Spleen (tissue), 11 donors: ENCODE measurements at regions not wholly inside any gene's neighbourhood (a gene's known extent, or its start where the extent isn't known, plus 50 kb on each side); places are given as distances from the start of the nearest gene placed in this dataset.

Experiments used
- DNase-seq: peaks from one replicate; pipeline ENCODE4 v3.0.0-alpha.2; 2020
- H3K27ac ChIP-seq, 8 donors: fragments of 200-600 bp; sonication (generic) in 7 of 8; 1 replicate in 4 of 8; 2 replicates in 4 of 8; pipeline versions ENCODE4 v1.5.0 to v1.8.0; 2016 to 2021; ENCODE audit warnings: inconsistent platforms in 4 of 8, mild to moderate bottlenecking in 4 of 8, moderate library complexity in 1 of 8
- H3K27me3 ChIP-seq, 7 donors: fragments of 200-600 bp; sonication (generic) in 6 of 7; replicated peaks in 1 of 7; 1 replicate in 4 of 7; 2 replicates in 3 of 7; pipeline versions ENCODE4 v1.5.0 to v1.8.0; 2016 to 2021; ENCODE audit warnings: inconsistent platforms in 3 of 7, mild to moderate bottlenecking in 1 of 7
- H3K36me3 ChIP-seq, 6 donors: fragments of 200-600 bp; sonication (generic) in 5 of 6; 1 replicate in 4 of 6; 2 replicates in 2 of 6; pipeline versions ENCODE4 v1.5.0 to v1.8.0; 2016 to 2021; ENCODE audit warnings: inconsistent platforms in 2 of 6
- H3K4me1 ChIP-seq, 6 donors: fragments of 200-600 bp; sonication (generic) in 5 of 6; 1 replicate in 3 of 6; 2 replicates in 3 of 6; pipeline versions ENCODE4 v1.5.0 to v1.8.0; 2016 to 2021; ENCODE audit warnings: inconsistent platforms in 3 of 6
- H3K4me3 ChIP-seq, 8 donors: fragments of 200-600 bp; sonication (generic) in 7 of 8; 1 replicate in 4 of 8; 2 replicates in 4 of 8; pipeline versions ENCODE4 v1.5.0 to v1.8.0; 2016 to 2021; ENCODE audit warnings: inconsistent platforms in 4 of 8, mild to moderate bottlenecking in 4 of 8, moderate library complexity in 2 of 8
- H3K9me3 ChIP-seq, 8 donors: fragments of 200-600 bp; sonication (generic) in 7 of 8; 1 replicate in 4 of 8; 2 replicates in 4 of 8; pipeline versions ENCODE4 v1.5.0 to v1.8.0; 2016 to 2021; ENCODE audit warnings: inconsistent platforms in 4 of 8
- CTCF ChIP-seq, 11 experiments: fragments of 200-600 bp in 7 of 11; fragments of 450-650 bp in 4 of 11; sonication (generic) in 4 of 11; IDR thresholded peaks in 8 of 11; conservative IDR thresholded peaks in 3 of 11; 1 replicate in 7 of 11; 2 replicates in 4 of 11; pipeline versions ENCODE4 v1.4.0 to v1.8.0; 2016 to 2021; ENCODE audit warnings: antibody characterized with exemption in 11 of 11, inconsistent platforms in 4 of 11, mild to moderate bottlenecking in 1 of 11
- POLR2A ChIP-seq, 3 donors: fragments of 450-650 bp; IDR thresholded peaks; one replicate each; pipeline ENCODE4 v1.5.1; 2017; ENCODE audit warnings: antibody characterized with exemption in 3 of 3, mild to moderate bottlenecking in 1 of 3
- POLR2AphosphoS5 ChIP-seq, 3 donors: sonication (generic); formaldehyde crosslinking; IDR thresholded peaks; one replicate each; pipeline ENCODE4 v1.5.1; 2017; ENCODE audit warnings: antibody characterized with exemption in 3 of 3
- WGBS, 5 donors: extraction: QIAGEN DNeasy Blood & Tissue Kit in 3 of 5; methylation state at CpG; one replicate each; pipeline versions ENCODE4 v1.1.5 to v1.1.7; 2013 to 2018; 5-methylcytosine and 5-hydroxymethylcytosine counted together
- intact Hi-C: fragments of 100-400 bp; cut with DNase I; formaldehyde crosslinking; loops from one replicate; pipeline ENCODE4 v1.15.0; 2023; ENCODE audit warnings: low total_unique reads
- donor health status: healthy with polysubstance abuse.
- donor health status: DM: no; HTN: no; CAD: no; lungs with moderate emphysema.
- donor health status: DM: no; HTN: no; CAD: no.
- donor health status: Bipolar disorder and iron deficiency.
- donor health status: healthy.
- donor health status: DM: no; HTN: no; CAD: no.
- donor health status: DM: yes; HTN: yes; CAD: no.

GRCh38 chr6:168949981-168950857, 303.4 kb downstream of the THBS2 start:
- intact Hi-C loops = loop anchor here (10.0 kb wide), 1 partner anchor 1565 kb away; no protein-coding TSS in a partner anchor
- H3K9me3 ChIP-seq = no peaks in the 10 kb centered on the region
- no peaks in the 10 kb centered on the region for H3K36me3 ChIP-seq
- no peak overlapping the region for H3K27ac ChIP-seq
- no peak overlapping the region for H3K4me3 ChIP-seq
- no peaks in the 10 kb centered on the region for H3K4me1 ChIP-seq
- no peak for TF ChIP-seq POLR2A (IDR thresholded peaks at IDR 0.05)
- no peak for TF ChIP-seq POLR2AphosphoS5 (IDR thresholded peaks at IDR 0.05)
- no peak for TF ChIP-seq CTCF (IDR thresholded peaks at IDR 0.05 in 8 of 11, conservative IDR thresholded peaks at IDR 0.05 in 3 of 11)
- peaks cover 0 to 14% (median 0%) of the 10 kb centered on the region in 7 donors for H3K27me3 ChIP-seq
- 50 to 61% (median 55%) methylated on average over 10 of the region's 10 CpGs for WGBS, 5 donors
- DNase-seq = no peak

- no peaks in the 10 kb centered on the region for H3K36me3 ChIP-seq
- intact Hi-C loops = no loop called here
- H3K27ac ChIP-seq = no peak overlapping the region
- no peaks in the 10 kb centered on the region for H3K4me1 ChIP-seq
- DNase-seq = no peak
- WGBS, 5 donors = 80 to 91% (median 87%) methylated on average over 4 of the region's 4 CpGs
- peaks cover 0 to 14% (median 0%) of the 10 kb centered on the region in 7 donors for H3K27me3 ChIP-seq
- TF ChIP-seq POLR2AphosphoS5 (IDR thresholded peaks at IDR 0.05) = no peak
- no peak for TF ChIP-seq POLR2A (IDR thresholded peaks at IDR 0.05)
- no peak for TF ChIP-seq CTCF (IDR thresholded peaks at IDR 0.05 in 8 of 11, conservative IDR thresholded peaks at IDR 0.05 in 3 of 11)
- no peak overlapping the region for H3K4me3 ChIP-seq
- H3K9me3 ChIP-seq = no peaks in the 10 kb centered on the region
Observed at GRCh38 chr6:168948990-168949531, 304.6 kb downstream of the THBS2 start.

- H3K4me1 ChIP-seq = no peaks in the 10 kb centered on the region
- no peak overlapping the region for H3K4me3 ChIP-seq
- no peak overlapping the region for H3K27ac ChIP-seq
- no peaks in the 10 kb centered on the region for H3K36me3 ChIP-seq
- TF ChIP-seq POLR2A (IDR thresholded peaks at IDR 0.05) = no peak
- TF ChIP-seq POLR2AphosphoS5 (IDR thresholded peaks at IDR 0.05) = no peak
- TF ChIP-seq CTCF (IDR thresholded peaks at IDR 0.05 in 8 of 11, conservative IDR thresholded peaks at IDR 0.05 in 3 of 11) = no peak
- DNase-seq = no peak
- H3K9me3 ChIP-seq = no peaks in the 10 kb centered on the region
- intact Hi-C loops = no loop called here
- 70 to 88% (median 82%) methylated on average over 6 of the region's 6 CpGs for WGBS, 5 donors
- H3K27me3 ChIP-seq = peaks cover 0 to 14% (median 0%) of the 10 kb centered on the region in 7 donors
Observed at GRCh38 chr6:168948002-168948401, 305.6 kb downstream of the THBS2 start.

GRCh38 chr6:168943231-168943905, 310.3 kb downstream of the THBS2 start:
- TF ChIP-seq CTCF (IDR thresholded peaks at IDR 0.05 in 8 of 11, conservative IDR thresholded peaks at IDR 0.05 in 3 of 11) (no peak), POLR2A (IDR thresholded peaks at IDR 0.05) (no peak), POLR2AphosphoS5 (IDR thresholded peaks at IDR 0.05) (no peak)
- H3K36me3 ChIP-seq = no peaks in the 10 kb centered on the region
- no peaks in the 10 kb centered on the region for H3K4me1 ChIP-seq
- peaks cover 0 to 20% (median 0%) of the 10 kb centered on the region in 7 donors for H3K27me3 ChIP-seq
- 73 to 87% (median 75%) methylated on average over 9 to 13 of the region's 13 CpGs for WGBS, 5 donors
- no peak overlapping the region for H3K27ac ChIP-seq
- intact Hi-C loops = no loop called here
- DNase-seq = no peak
- no peak overlapping the region for H3K4me3 ChIP-seq
- no peaks in the 10 kb centered on the region for H3K9me3 ChIP-seq
